Left lung (tissue), 4 donors: ENCODE measurements at regions not wholly inside any gene's neighbourhood (a gene's known extent, or its start where the extent isn't known, plus 50 kb on each side); places are given as distances from the start of the nearest gene placed in this dataset.

Source experiments
- ATAC-seq: fragments of 200-7000 bp; cut with Tn5 transposase; one replicate; pipeline ENCODE4 v1.9.1; 2020; ENCODE audit warnings: moderate library complexity
- DNase-seq, 4 donors: peaks; one replicate each; pipeline ENCODE4 v3.0.0-alpha.2; 2013 to 2020
- H3K27ac ChIP-seq, 2 donors: fragments of 200-600 bp; sonication (generic) in 1 of 2; one replicate each; pipeline versions ENCODE4 v1.5.0 to v1.8.0; 2020 to 2021
- H3K27me3 ChIP-seq, 2 donors: fragments of 200-600 bp; sonication (generic) in 1 of 2; one replicate each; pipeline versions ENCODE4 v1.5.0 to v1.8.0; 2020 to 2021
- H3K36me3 ChIP-seq, 2 donors: fragments of 200-600 bp; sonication (generic) in 1 of 2; one replicate each; pipeline versions ENCODE4 v1.5.0 to v1.8.0; 2020 to 2021
- H3K4me1 ChIP-seq, 2 donors: fragments of 200-600 bp; one replicate each; pipeline ENCODE4 v1.8.0; 2021
- H3K4me3 ChIP-seq, 2 donors: fragments of 200-600 bp; sonication (generic) in 1 of 2; one replicate each; pipeline versions ENCODE4 v1.5.0 to v1.8.0; 2020 to 2021; ENCODE audit warnings: mild to moderate bottlenecking in 1 of 2
- H3K9me3 ChIP-seq, 2 donors: fragments of 200-600 bp; sonication (generic) in 1 of 2; one replicate each; pipeline versions ENCODE4 v1.5.0 to v1.8.0; 2020 to 2021
- CTCF ChIP-seq, 2 donors: fragments of 200-600 bp; sonication (generic) in 1 of 2; IDR thresholded peaks; one replicate each; pipeline versions ENCODE4 v1.5.0 to v1.8.0; 2021; ENCODE audit warnings: antibody characterized with exemption in 2 of 2
- intact Hi-C, 2 donors: fragments of 100-400 bp; cut with DNase I; formaldehyde crosslinking; loops; one replicate each; pipeline versions ENCODE4 v1.11.2 to v1.14.2; 2022
- donor health status: DM: no; HTN: yes; CAD: no.
- donor health status: DM: no; HTN: no; CAD: no.

GRCh38 chr3:180340395-180340794, 261.6 kb upstream of the TTC14 start:
- DNase-seq (no peak), ATAC-seq (no peak)
- Histone ChIP-seq H3K9me3 (no peaks in the 10 kb centered on the region), H3K4me3 (no peak overlapping the region), H3K27me3 (no peaks in the 10 kb centered on the region), H3K4me1 (no peaks in the 10 kb centered on the region), H3K36me3 (no peaks in the 10 kb centered on the region), H3K27ac (no peak overlapping the region)
- intact Hi-C loops = no loop called here
- TF ChIP-seq CTCF (IDR thresholded peaks at IDR 0.05) = no peak

- H3K4me3 ChIP-seq = no peak overlapping the region
- TF ChIP-seq CTCF (IDR thresholded peaks at IDR 0.05) = no peak
- intact Hi-C loops = no loop called here
Measured at GRCh38 chr3:180341516-180341915, 260.4 kb upstream of the TTC14 start.

GRCh38 chr3:180351601-180352000, 250.4 kb upstream of the TTC14 start:
- Histone ChIP-seq H3K36me3 (no peaks in the 10 kb centered on the region), H3K27me3 (no peaks in the 10 kb centered on the region), H3K27ac (no peak overlapping the region), H3K4me3 (no peak overlapping the region), H3K9me3 (no peaks in the 10 kb centered on the region), H3K4me1 (no peaks in the 10 kb centered on the region)
- intact Hi-C loops = no loop called here
- DNase-seq (no peak), ATAC-seq (no peak)
- no peak for TF ChIP-seq CTCF (IDR thresholded peaks at IDR 0.05)

More at GRCh38 chr3:180341516-180341915, 260.4 kb upstream of the TTC14 start:
- DNase-seq (no peak), ATAC-seq (no peak)
- Histone ChIP-seq H3K27ac (no peak overlapping the region), H3K27me3 (no peaks in the 10 kb centered on the region), H3K36me3 (no peaks in the 10 kb centered on the region), H3K4me1 (no peaks in the 10 kb centered on the region), H3K9me3 (no peaks in the 10 kb centered on the region)

- no peak for TF ChIP-seq CTCF (IDR thresholded peaks at IDR 0.05)
- Histone ChIP-seq H3K27me3 (no peaks in the 10 kb centered on the region), H3K4me3 (no peak overlapping the region), H3K27ac (no peak overlapping the region), H3K4me1 (no peaks in the 10 kb centered on the region), H3K36me3 (no peaks in the 10 kb centered on the region), H3K9me3 (no peaks in the 10 kb centered on the region)
- DNase-seq (no peak), ATAC-seq (no peak)
- intact Hi-C loops = no loop called here
Measured at GRCh38 chr3:180352261-180352660, 249.7 kb upstream of the TTC14 start.

- no peak for ATAC-seq
- DNase-seq = no peak
- intact Hi-C loops = no loop called here
- Histone ChIP-seq H3K4me3 (no peak overlapping the region), H3K27ac (no peak overlapping the region), H3K27me3 (no peaks in the 10 kb centered on the region), H3K9me3 (no peaks in the 10 kb centered on the region), H3K36me3 (no peaks in the 10 kb centered on the region), H3K4me1 (no peaks in the 10 kb centered on the region)
- TF ChIP-seq CTCF (IDR thresholded peaks at IDR 0.05) = no peak
Measured at GRCh38 chr3:180354214-180354613, 247.7 kb upstream of the TTC14 start.
